Upper lobe of left lung (tissue), 4 donors: ENCODE measurements at regions not wholly inside any gene's neighbourhood (a gene's known extent, or its start where the extent isn't known, plus 50 kb on each side); places are given as distances from the start of the nearest gene placed in this dataset.

Source experiments
- CTCF ChIP-seq, 6 experiments: fragments of 450-650 bp in 4 of 6; fragments of 200-600 bp in 2 of 6; sonication (generic) in 2 of 6; IDR thresholded peaks; one replicate each; pipeline ENCODE4 v1.5.1; 2016 to 2019; ENCODE audit warnings: antibody characterized with exemption in 6 of 6
- POLR2A ChIP-seq, 4 donors: fragments of 450-650 bp; IDR thresholded peaks; one replicate each; pipeline ENCODE4 v1.5.1; 2016 to 2017; ENCODE audit warnings: antibody characterized with exemption in 4 of 4, mild to moderate bottlenecking in 2 of 4
- POLR2AphosphoS5 ChIP-seq, 2 donors: sonication (generic); formaldehyde crosslinking; IDR thresholded peaks; one replicate each; pipeline ENCODE4 v1.5.1; 2017; ENCODE audit warnings: antibody characterized with exemption in 2 of 2

GRCh38 chr5:128021411-128021810 lies 62.2 kb upstream of the SLC12A2 start:
- no peak for TF ChIP-seq CTCF (IDR thresholded peaks at IDR 0.05)
- no peak for TF ChIP-seq POLR2A (IDR thresholded peaks at IDR 0.05)
- TF ChIP-seq POLR2AphosphoS5 (IDR thresholded peaks at IDR 0.05) = no peak
